Activated naive CD8-positive, alpha-beta T cell treated with anti-CD3 and anti-CD28 coated beads, Interleukin-2, amount 50 U/mL, for 16 hours (primary cell): ENCODE measurements at regions not wholly inside any gene's neighbourhood (a gene's known extent, or its start where the extent isn't known, plus 50 kb on each side); places are given as distances from the start of the nearest gene placed in this dataset.
"Not testable (repeated sequence)": the region's sequence is repeated elsewhere in the genome, so short reads cannot be mapped to it uniquely, and the experiment has no call there.

Experiments
- DNase-seq: peaks from one replicate; pipeline ENCODE4 v3.0.0-alpha.2; 2020; ENCODE audit warnings: low read depth, low spot score

- DNase-seq: no peak
These were observed 401.2 kb upstream of the NECTIN3 start for GRCh38 chr3:110670407-110670806.

GRCh38 chr3:110677506-110677905 lies 394.1 kb upstream of the NECTIN3 start:
- DNase-seq: no peak

- no peak for DNase-seq
These were observed 392.3 kb upstream of the NECTIN3 start for GRCh38 chr3:110679285-110679684.

GRCh38 chr3:110680450-110680849 lies 391.2 kb upstream of the NECTIN3 start:
- no peak for DNase-seq

GRCh38 chr3:110684466-110684865 lies 387.1 kb upstream of the NECTIN3 start:
- no peak for DNase-seq

- DNase-seq: no peak
These were observed 386.0 kb upstream of the NECTIN3 start for GRCh38 chr3:110685630-110686029.

- DNase-seq: no peak
These were observed 384.9 kb upstream of the NECTIN3 start for GRCh38 chr3:110686701-110687100.

- no peak for DNase-seq
These were observed 384.5 kb upstream of the NECTIN3 start for GRCh38 chr3:110687138-110687537.

- DNase-seq: no peak
These were observed 373.7 kb upstream of the NECTIN3 start for GRCh38 chr3:110697961-110698360.

- not testable (repeated sequence) for DNase-seq
These were observed 367.3 kb upstream of the NECTIN3 start for GRCh38 chr3:110704332-110704731.

GRCh38 chr3:110708156-110708555 lies 363.5 kb upstream of the NECTIN3 start:
- DNase-seq: no peak

GRCh38 chr3:110710156-110710555 lies 361.5 kb upstream of the NECTIN3 start:
- DNase-seq: no peak

- no peak for DNase-seq
These were observed 361.0 kb upstream of the NECTIN3 start for GRCh38 chr3:110710603-110711002.

GRCh38 chr3:110711130-110711832 lies 360.3 kb upstream of the NECTIN3 start:
- DNase-seq: no peak

- DNase-seq: no peak
These were observed 359.6 kb upstream of the NECTIN3 start for GRCh38 chr3:110711851-110712516.

GRCh38 chr3:110727056-110727455 lies 344.6 kb upstream of the NECTIN3 start:
- DNase-seq: no peak

- no peak for DNase-seq
These were observed 340.5 kb upstream of the NECTIN3 start for GRCh38 chr3:110731148-110731547.

GRCh38 chr3:110732420-110732819 lies 339.2 kb upstream of the NECTIN3 start:
- no peak for DNase-seq

- no peak for DNase-seq
These were observed 338.6 kb upstream of the NECTIN3 start for GRCh38 chr3:110733045-110733444.

GRCh38 chr3:110734524-110734923 lies 337.1 kb upstream of the NECTIN3 start:
- no peak for DNase-seq

GRCh38 chr3:110736332-110736731 lies 335.3 kb upstream of the NECTIN3 start:
- DNase-seq: no peak

GRCh38 chr3:110738531-110738930 lies 333.1 kb upstream of the NECTIN3 start:
- no peak for DNase-seq

- no peak for DNase-seq
These were observed 329.7 kb upstream of the NECTIN3 start for GRCh38 chr3:110741891-110742290.
